ENCODE measurements at regions not wholly inside any gene's neighbourhood (a gene's known extent, or its start where the extent isn't known, plus 50 kb on each side); places are given as distances from the start of the nearest gene placed in this dataset.

DNA sequence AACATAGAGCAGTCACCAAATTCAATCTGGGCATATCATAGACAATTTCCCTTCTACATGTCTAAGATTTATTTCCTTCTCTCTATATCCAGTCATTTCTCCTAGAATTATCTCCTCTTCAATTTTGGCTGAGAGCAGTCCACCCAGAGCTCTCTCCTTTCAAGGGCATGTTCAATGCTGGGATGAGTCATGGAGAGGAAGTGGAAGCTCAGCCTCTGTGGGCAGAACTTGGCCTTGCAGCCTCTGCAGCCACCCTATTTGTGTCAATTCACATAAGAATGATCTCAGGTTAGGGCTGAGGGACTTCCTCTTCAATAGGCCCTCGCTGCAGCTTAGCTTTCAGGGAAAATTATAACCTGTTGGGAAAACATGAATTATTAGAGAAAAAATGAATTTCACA, 560.8 kb downstream of the POM121L12 start:
- no peaks in the 10 kb centered on the region for H3K9me3 ChIP-seq (ENCODE audit: insufficient read depth, low read length)
- peaks cover 2% of the 10 kb centered on the region for H3K4me1 ChIP-seq (ENCODE audit: insufficient read depth, insufficient read length)
- H3K9ac ChIP-seq (ENCODE audit: insufficient read length, low read depth): no peak overlapping the region
- TF ChIP-seq YY1 (IDR thresholded peaks at IDR 0.05; ENCODE audit: insufficient read depth, insufficient read length): no peak
- TF ChIP-seq SUZ12 (IDR thresholded peaks at IDR 0.05; ENCODE audit: extremely low read depth, insufficient read depth, insufficient read length): no peak
- no peak for TF ChIP-seq ZNF274 (IDR thresholded peaks at IDR 0.05; ENCODE audit: low read depth, low read length)
- peak; percentile 74 for DNase-seq (ENCODE audit: low read depth, low spot score)
- no peak overlapping the region for H3K4me3 ChIP-seq (ENCODE audit: insufficient read length, low read depth)
- no peaks in the 10 kb centered on the region for H3K27me3 ChIP-seq (ENCODE audit: insufficient read depth, insufficient read length)
- no peaks in the 10 kb centered on the region for H3K36me3 ChIP-seq (ENCODE audit: insufficient read depth, insufficient read length, low read length)

DNA sequence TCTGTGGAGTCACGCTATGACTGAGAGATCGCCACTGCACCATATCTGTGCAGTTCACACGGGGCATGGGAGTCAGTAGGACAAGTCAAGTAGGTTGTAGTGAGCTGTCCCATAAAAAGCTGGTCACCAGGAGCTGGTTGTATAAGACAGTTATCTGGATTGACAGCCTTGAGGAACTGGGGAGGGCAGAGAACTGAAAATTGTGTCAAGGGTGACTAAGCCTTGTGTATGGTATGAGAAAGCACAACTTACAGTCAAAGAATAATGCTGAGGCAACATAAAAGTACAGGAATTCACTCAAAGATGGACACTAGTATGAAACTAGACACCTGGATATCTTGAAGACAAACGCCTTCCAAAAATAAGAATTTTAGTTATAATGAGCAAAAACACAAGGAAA, 564.9 kb downstream of the POM121L12 start:
- Histone ChIP-seq H3K4me3 (ENCODE audit: insufficient read length, low read depth) (no peak overlapping the region), H3K4me1 (ENCODE audit: insufficient read depth, insufficient read length) (peaks cover 2% of the 10 kb centered on the region), H3K9ac (ENCODE audit: insufficient read length, low read depth) (no peak overlapping the region), H3K27me3 (ENCODE audit: insufficient read depth, insufficient read length) (no peaks in the 10 kb centered on the region), H3K36me3 (ENCODE audit: insufficient read depth, insufficient read length, low read length) (no peaks in the 10 kb centered on the region), H3K9me3 (ENCODE audit: insufficient read depth, low read length) (no peaks in the 10 kb centered on the region; the same call in 1 of the 2 replicates)
- no peak for DNase-seq (ENCODE audit: low read depth, low spot score)
- TF ChIP-seq YY1 (IDR thresholded peaks at IDR 0.05; ENCODE audit: insufficient read depth, insufficient read length) (no peak), ZNF274 (IDR thresholded peaks at IDR 0.05; ENCODE audit: low read depth, low read length) (no peak), SUZ12 (IDR thresholded peaks at IDR 0.05; ENCODE audit: extremely low read depth, insufficient read depth, insufficient read length) (no peak)

GRCh38 chr7:53602817-53603418, 567.5 kb downstream of the POM121L12 start:
- H3K36me3 ChIP-seq (ENCODE audit: insufficient read depth, insufficient read length, low read length): no peaks in the 10 kb centered on the region
- no peak overlapping the region for H3K4me3 ChIP-seq (ENCODE audit: insufficient read length, low read depth)
- TF ChIP-seq ZNF274 (IDR thresholded peaks at IDR 0.05; ENCODE audit: low read depth, low read length) (no peak), SUZ12 (IDR thresholded peaks at IDR 0.05; ENCODE audit: extremely low read depth, insufficient read depth, insufficient read length) (no peak), YY1 (IDR thresholded peaks at IDR 0.05; ENCODE audit: insufficient read depth, insufficient read length) (no peak)
- H3K9ac ChIP-seq (ENCODE audit: insufficient read length, low read depth): no peak overlapping the region
- no peaks in the 10 kb centered on the region for H3K27me3 ChIP-seq (ENCODE audit: insufficient read depth, insufficient read length)
- no peaks in the 10 kb centered on the region; the same call in 1 of the 2 replicates for H3K9me3 ChIP-seq (ENCODE audit: insufficient read depth, low read length)
- no peaks in the 10 kb centered on the region for H3K4me1 ChIP-seq (ENCODE audit: insufficient read depth, insufficient read length)
- DNase-seq (ENCODE audit: low read depth, low spot score): peak; percentile 52

GRCh38 chr7:53603461-53603860, 568.0 kb downstream of the POM121L12 start:
- Histone ChIP-seq H3K4me1 (ENCODE audit: insufficient read depth, insufficient read length) (no peaks in the 10 kb centered on the region), H3K9ac (ENCODE audit: insufficient read length, low read depth) (no peak overlapping the region), H3K9me3 (ENCODE audit: insufficient read depth, low read length) (no peaks in the 10 kb centered on the region; the same call in 1 of the 2 replicates), H3K36me3 (ENCODE audit: insufficient read depth, insufficient read length, low read length) (no peaks in the 10 kb centered on the region), H3K4me3 (ENCODE audit: insufficient read length, low read depth) (no peak overlapping the region), H3K27me3 (ENCODE audit: insufficient read depth, insufficient read length) (no peaks in the 10 kb centered on the region)
- DNase-seq (ENCODE audit: low read depth, low spot score): no peak
- no peak for TF ChIP-seq YY1 (IDR thresholded peaks at IDR 0.05; ENCODE audit: insufficient read depth, insufficient read length)
- no peak for TF ChIP-seq ZNF274 (IDR thresholded peaks at IDR 0.05; ENCODE audit: low read depth, low read length)
- TF ChIP-seq SUZ12 (IDR thresholded peaks at IDR 0.05; ENCODE audit: extremely low read depth, insufficient read depth, insufficient read length): no peak

DNA sequence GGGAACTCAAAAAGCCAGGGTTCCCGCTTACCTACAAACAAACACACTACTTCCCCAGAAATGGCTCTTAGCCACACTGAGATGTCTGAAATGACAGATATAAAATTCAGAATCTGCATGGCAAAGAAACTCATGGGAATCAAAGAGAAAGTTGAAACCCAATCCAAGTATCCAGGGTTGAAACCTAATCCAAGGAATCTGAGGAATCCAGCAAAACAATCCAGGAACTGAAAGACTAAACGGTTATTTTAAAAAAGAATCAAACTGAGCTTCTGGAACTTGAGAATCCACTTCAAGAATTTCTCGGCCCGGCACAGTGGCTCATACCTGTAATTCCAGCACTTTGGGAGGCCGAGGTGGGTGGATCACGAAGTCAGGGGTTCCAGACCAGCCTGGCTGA, 568.8 kb downstream of the POM121L12 start:
- Histone ChIP-seq H3K9me3 (ENCODE audit: insufficient read depth, low read length) (no peaks in the 10 kb centered on the region; the same call in 1 of the 2 replicates), H3K4me3 (ENCODE audit: insufficient read length, low read depth) (no peak overlapping the region), H3K4me1 (ENCODE audit: insufficient read depth, insufficient read length) (no peaks in the 10 kb centered on the region), H3K36me3 (ENCODE audit: insufficient read depth, insufficient read length, low read length) (no peaks in the 10 kb centered on the region), H3K27me3 (ENCODE audit: insufficient read depth, insufficient read length) (no peaks in the 10 kb centered on the region), H3K9ac (ENCODE audit: insufficient read length, low read depth) (no peak overlapping the region)
- TF ChIP-seq ZNF274 (IDR thresholded peaks at IDR 0.05; ENCODE audit: low read depth, low read length) (no peak), YY1 (IDR thresholded peaks at IDR 0.05; ENCODE audit: insufficient read depth, insufficient read length) (no peak), SUZ12 (IDR thresholded peaks at IDR 0.05; ENCODE audit: extremely low read depth, insufficient read depth, insufficient read length) (no peak)
- peak; percentile 38 for DNase-seq (ENCODE audit: low read depth, low spot score)

DNA sequence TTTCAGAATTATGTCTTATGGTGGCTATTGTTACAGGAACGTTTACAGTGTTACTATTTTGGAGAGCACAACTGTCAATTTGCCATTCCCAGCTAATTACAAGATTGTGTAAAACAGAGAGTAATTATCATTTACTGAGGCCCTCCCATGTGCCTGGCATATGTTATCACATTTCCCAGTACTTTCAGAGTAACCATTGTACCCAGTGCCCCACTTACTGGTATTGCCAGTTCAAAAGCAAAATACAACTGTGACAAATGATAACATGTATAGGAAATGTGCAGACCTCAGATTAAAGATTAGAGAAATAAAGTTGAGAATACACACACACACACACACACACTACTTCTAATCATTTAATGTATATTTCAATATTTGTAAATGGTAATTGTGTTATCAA, 572.5 kb downstream of the POM121L12 start:
- Histone ChIP-seq H3K9ac (ENCODE audit: insufficient read length, low read depth) (no peak overlapping the region), H3K9me3 (ENCODE audit: insufficient read depth, low read length) (no peaks in the 10 kb centered on the region; the same call in 1 of the 2 replicates), H3K27me3 (ENCODE audit: insufficient read depth, insufficient read length) (no peaks in the 10 kb centered on the region), H3K4me3 (ENCODE audit: insufficient read length, low read depth) (no peak overlapping the region), H3K36me3 (ENCODE audit: insufficient read depth, insufficient read length, low read length) (no peaks in the 10 kb centered on the region), H3K4me1 (ENCODE audit: insufficient read depth, insufficient read length) (no peaks in the 10 kb centered on the region)
- DNase-seq (ENCODE audit: low read depth, low spot score): no peak
- TF ChIP-seq ZNF274 (IDR thresholded peaks at IDR 0.05; ENCODE audit: low read depth, low read length): no peak
- TF ChIP-seq SUZ12 (IDR thresholded peaks at IDR 0.05; ENCODE audit: extremely low read depth, insufficient read depth, insufficient read length): no peak
- TF ChIP-seq YY1 (IDR thresholded peaks at IDR 0.05; ENCODE audit: insufficient read depth, insufficient read length): no peak

- Histone ChIP-seq H3K9ac (ENCODE audit: insufficient read length, low read depth) (no peak overlapping the region), H3K9me3 (ENCODE audit: insufficient read depth, low read length) (no peaks in the 10 kb centered on the region), H3K27me3 (ENCODE audit: insufficient read depth, insufficient read length) (no peaks in the 10 kb centered on the region), H3K4me1 (ENCODE audit: insufficient read depth, insufficient read length) (no peaks in the 10 kb centered on the region), H3K36me3 (ENCODE audit: insufficient read depth, insufficient read length, low read length) (no peaks in the 10 kb centered on the region), H3K4me3 (ENCODE audit: insufficient read length, low read depth) (no peak overlapping the region)
- no peak for DNase-seq (ENCODE audit: low read depth, low spot score)
- TF ChIP-seq YY1 (IDR thresholded peaks at IDR 0.05; ENCODE audit: insufficient read depth, insufficient read length) (no peak), ZNF274 (IDR thresholded peaks at IDR 0.05; ENCODE audit: low read depth, low read length) (no peak), SUZ12 (IDR thresholded peaks at IDR 0.05; ENCODE audit: extremely low read depth, insufficient read depth, insufficient read length) (no peak)
Measured at GRCh38 chr7:53609185-53609584, 573.8 kb downstream of the POM121L12 start.

All from NT2/D1 (cell line).